ENCODE measurements at regions not wholly inside any gene's neighbourhood (a gene's known extent, or its start where the extent isn't known, plus 50 kb on each side); places are given as distances from the start of the nearest gene placed in this dataset.
"Not testable (repeated sequence)": the region's sequence is repeated elsewhere in the genome, so short reads cannot be mapped to it uniquely, and the experiment has no call there.

GRCh38 chr2:239641904-239642303, 241.1 kb upstream of the HDAC4 start:
- TF ChIP-seq CTCF (IDR thresholded peaks at IDR 0.05; ENCODE audit: low read length); EZH2 (IDR thresholded peaks at IDR 0.05; ENCODE audit: borderline replicate concordance, low read length): not testable (repeated sequence)

Measured in OCI-LY1 (cell line).